Naive thymus-derived CD4-positive, alpha-beta T cell (primary cell): ENCODE measurements at regions not wholly inside any gene's neighbourhood (a gene's known extent, or its start where the extent isn't known, plus 50 kb on each side); places are given as distances from the start of the nearest gene placed in this dataset.
"Not testable (repeated sequence)": the region's sequence is repeated elsewhere in the genome, so short reads cannot be mapped to it uniquely, and the experiment has no call there.

Source experiments
- ATAC-seq: fragments of 150-1000 bp; cut with Tn5 transposase; 2 replicates; pipeline ENCODE4 v1.10.0; 2021; ENCODE audit warnings: mild to moderate bottlenecking, moderate library complexity
- CTCF ChIA-PET: fragments of 350-600 bp; sonication (Branson Sonifier 250); formaldehyde crosslinking; loops from one replicate; lab custom pipeline; 2021; ENCODE audit warnings: antibody characterized with exemption; lab: Charles Lee
- POLR2A ChIA-PET: fragments of 350-600 bp; sonication (Branson Sonifier 250); formaldehyde crosslinking; loops from one replicate; lab custom pipeline; 2021; ENCODE audit warnings: antibody characterized with exemption, inconsistent platforms; lab: Charles Lee
- DNase-seq, 9 donors: peaks; one replicate each; pipeline versions ENCODE4 v3.0.0 to v3.0.0-alpha.2; 2020 to 2022; ENCODE audit warnings: mixed read lengths in 1 of 9
- H3K27ac ChIP-seq: one replicate; pipeline ENCODE4 v1.7.0; 2013; ENCODE audit warnings: mild to moderate bottlenecking, low read depth, low read length, moderate library complexity
- H3K27me3 ChIP-seq, 2 donors: one replicate each; pipeline ENCODE4 v1.7.0; 2013; ENCODE audit warnings: low read length in 2 of 2, mild to moderate bottlenecking in 2 of 2, moderate library complexity in 2 of 2; ENCODE audit not compliant: control insufficient read depth in 2 of 2, insufficient read depth in 2 of 2
- H3K36me3 ChIP-seq, 3 experiments: 1 replicate in 2 of 3; 2 replicates in 1 of 3; pipeline ENCODE4 v1.7.0; 2013; ENCODE audit warnings: low read length in 3 of 3, mild to moderate bottlenecking in 3 of 3, moderate library complexity in 1 of 3; ENCODE audit not compliant: insufficient read depth in 3 of 3, control insufficient read depth in 2 of 3
- H3K4me1 ChIP-seq, 2 donors: one replicate each; pipeline ENCODE4 v1.7.0; 2013; ENCODE audit warnings: low read length in 2 of 2, mild to moderate bottlenecking in 2 of 2, moderate library complexity in 1 of 2; ENCODE audit not compliant: control insufficient read depth in 2 of 2, insufficient read depth in 2 of 2
- H3K4me3 ChIP-seq: 2 replicates; pipeline ENCODE4 v1.7.0; 2013; ENCODE audit warnings: mild to moderate bottlenecking, low read length
- H3K9me3 ChIP-seq, 3 experiments: 1 replicate in 2 of 3; 2 replicates in 1 of 3; pipeline ENCODE4 v1.7.0; 2013; ENCODE audit warnings: low read length in 3 of 3; ENCODE audit not compliant: control insufficient read depth in 2 of 3
- H3K27ac Mint-ChIP-seq, 9 donors: one replicate each; pipeline ENCODE4 v1.8.0; 2020 to 2022; ENCODE audit warnings: mixed read lengths in 9 of 9, mild to moderate bottlenecking in 8 of 9, moderate library complexity in 5 of 9, inconsistent platforms in 2 of 9
- H3K27me3 Mint-ChIP-seq, 5 donors: one replicate each; pipeline ENCODE4 v1.8.0; 2021 to 2022; ENCODE audit warnings: mixed read lengths in 5 of 5, mild to moderate bottlenecking in 1 of 5
- H3K36me3 Mint-ChIP-seq, 5 donors: one replicate each; pipeline ENCODE4 v1.8.0; 2020 to 2022; ENCODE audit warnings: mixed read lengths in 5 of 5, mild to moderate bottlenecking in 3 of 5, inconsistent platforms in 1 of 5
- H3K4me1 Mint-ChIP-seq, 7 donors: one replicate each; pipeline ENCODE4 v1.8.0; 2020 to 2022; ENCODE audit warnings: mixed read lengths in 7 of 7, mild to moderate bottlenecking in 3 of 7, inconsistent platforms in 1 of 7
- H3K4me3 Mint-ChIP-seq, 10 donors: one replicate each; pipeline ENCODE4 v1.8.0; 2020 to 2022; ENCODE audit warnings: mild to moderate bottlenecking in 10 of 10, mixed read lengths in 10 of 10, moderate library complexity in 6 of 10, inconsistent platforms in 2 of 10
- H3K9me3 Mint-ChIP-seq, 11 donors: one replicate each; pipeline ENCODE4 v1.8.0; 2020 to 2022; ENCODE audit warnings: mixed read lengths in 11 of 11, mild to moderate bottlenecking in 4 of 11, inconsistent platforms in 1 of 11, moderate library complexity in 1 of 11
- intact Hi-C, 2 donors: fragments of 100-400 bp; cut with micrococcal nuclease; formaldehyde crosslinking; loops; one replicate each; pipeline ENCODE4 v1.15.1; 2023

DNA sequence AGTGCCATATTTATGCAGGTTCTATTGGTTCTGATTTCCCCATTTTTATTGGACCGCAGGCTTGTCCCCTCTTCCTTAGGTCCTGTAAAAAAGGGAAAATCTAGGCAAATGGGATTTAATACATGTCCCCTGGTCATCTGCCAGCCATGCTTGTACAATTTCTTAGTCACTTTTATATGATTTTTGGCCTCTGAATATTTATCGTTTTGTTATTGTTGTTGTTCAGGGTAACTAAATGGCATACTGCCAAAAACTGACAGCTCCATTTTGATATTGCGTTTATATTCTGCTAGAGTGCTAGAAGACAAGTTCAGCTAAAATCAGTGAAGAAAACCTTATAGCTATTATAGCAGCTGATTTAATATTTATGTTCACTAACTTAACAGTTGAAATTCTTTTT lies 770.2 kb upstream of the FAM174A start:
- H3K27me3 ChIP-seq, result no peaks in the 10 kb centered on the region
- no peak overlapping the region for H3K27ac ChIP-seq
- ATAC-seq (no peak), DNase-seq (no peak)
- Mint-ChIP-seq H3K36me3 (no peaks in the 10 kb centered on the region), H3K9me3 (peaks cover 0 to 15% (median 7%) of the 10 kb centered on the region in 11 donors), H3K4me1 (peaks cover 0 to 2% (median 0%) of the 10 kb centered on the region in 7 donors), H3K27me3 (no peaks in the 10 kb centered on the region), H3K27ac (no peak overlapping the region), H3K4me3 (no peak overlapping the region)
- no peaks in the 10 kb centered on the region for H3K36me3 ChIP-seq
- CTCF ChIA-PET, result no interaction called here
- H3K4me3 ChIP-seq, result no peak overlapping the region
- H3K9me3 ChIP-seq, result no peaks in the 10 kb centered on the region
- intact Hi-C loops, result no loop called here
- H3K4me1 ChIP-seq, result no peaks in the 10 kb centered on the region
- POLR2A ChIA-PET, result interaction anchor here (0.5 kb wide), 1 partner anchor 246 kb away, joined by 3 read pairs; no protein-coding TSS in a partner anchor

- Histone ChIP-seq H3K4me1 (no peaks in the 10 kb centered on the region), H3K27ac (no peak overlapping the region), H3K4me3 (no peak overlapping the region), H3K9me3 (no peaks in the 10 kb centered on the region), H3K27me3 (no peaks in the 10 kb centered on the region), H3K36me3 (no peaks in the 10 kb centered on the region)
- Mint-ChIP-seq H3K36me3 (no peaks in the 10 kb centered on the region), H3K9me3 (peaks cover 0 to 11% (median 6%) of the 10 kb centered on the region in 11 donors), H3K4me3 (no peak overlapping the region), H3K27ac (no peak overlapping the region), H3K4me1 (no peaks in the 10 kb centered on the region), H3K27me3 (no peaks in the 10 kb centered on the region)
- DNase-seq (no peak), ATAC-seq (no peak)
- intact Hi-C loops, result no loop called here
- POLR2A ChIA-PET, result no interaction called here
- CTCF ChIA-PET, result no interaction called here
Measured at GRCh38 chr5:99763021-99763774, 772.0 kb upstream of the FAM174A start.

DNA sequence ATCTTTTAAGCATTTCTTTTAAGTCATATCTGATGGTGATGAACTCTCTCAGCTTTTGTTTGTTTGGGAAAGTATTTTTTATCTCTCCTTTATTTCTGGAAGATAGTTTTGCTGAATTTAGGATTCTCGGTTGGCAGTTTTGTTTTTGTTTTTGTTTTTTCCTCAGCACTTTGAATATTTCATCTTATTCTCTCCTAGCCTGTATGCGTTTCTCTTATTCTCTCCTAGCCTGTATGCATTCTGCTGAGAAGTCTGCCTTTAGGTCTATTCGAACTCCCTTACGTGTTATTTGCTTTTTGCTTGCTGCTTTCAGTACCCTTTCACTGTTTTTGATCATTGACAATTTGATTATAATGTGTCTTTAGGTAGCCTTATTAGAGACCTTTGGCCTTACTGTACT lies 787.8 kb upstream of the FAM174A start:
- no peaks in the 10 kb centered on the region for H3K36me3 ChIP-seq
- Mint-ChIP-seq H3K27me3 (no peaks in the 10 kb centered on the region), H3K4me3 (no peak overlapping the region), H3K4me1 (no peaks in the 10 kb centered on the region), H3K36me3 (peaks cover 0 to 3% (median 0%) of the 10 kb centered on the region in 5 donors), H3K27ac (no peak overlapping the region), H3K9me3 (peaks cover 0 to 23% (median 6%) of the 10 kb centered on the region in 11 donors)
- intact Hi-C loops, result no loop called here
- DNase-seq (no peak), ATAC-seq (no peak)
- POLR2A ChIA-PET, result no interaction called here
- H3K4me3 ChIP-seq, result no peak overlapping the region
- no peaks in the 10 kb centered on the region for H3K4me1 ChIP-seq
- no peak overlapping the region for H3K27ac ChIP-seq
- CTCF ChIA-PET, result no interaction called here
- H3K9me3 ChIP-seq, result no peaks in the 10 kb centered on the region
- H3K27me3 ChIP-seq, result no peaks in the 10 kb centered on the region

DNA sequence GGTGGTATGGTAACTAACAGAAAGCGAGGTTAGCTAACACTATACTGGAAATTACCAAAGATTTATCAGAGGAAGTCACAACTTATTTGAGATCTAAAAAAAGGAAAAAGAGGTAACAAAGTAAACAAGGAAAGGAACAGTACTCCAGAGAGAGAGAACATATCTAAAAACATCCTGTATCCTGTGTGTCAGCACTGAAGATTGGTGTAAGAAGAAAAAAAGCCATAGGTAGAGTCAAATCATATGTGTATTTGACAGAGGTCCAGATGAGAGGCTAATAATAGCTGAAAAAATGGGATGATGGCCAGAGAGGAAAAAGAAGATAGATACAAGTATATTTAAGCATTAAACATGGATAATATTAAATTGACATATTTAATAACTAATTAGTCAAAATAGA lies 802.0 kb upstream of the FAM174A start:
- ATAC-seq, intact Hi-C loops, H3K36me3 Mint-ChIP-seq, H3K9me3 Mint-ChIP-seq, H3K27me3 Mint-ChIP-seq, CTCF ChIA-PET, H3K4me1 ChIP-seq, H3K27me3 ChIP-seq, H3K4me3 Mint-ChIP-seq, H3K4me1 Mint-ChIP-seq, H3K4me3 ChIP-seq, H3K27ac Mint-ChIP-seq, DNase-seq, H3K27ac ChIP-seq, H3K9me3 ChIP-seq, H3K36me3 ChIP-seq, POLR2A ChIA-PET: not testable (repeated sequence)

DNA sequence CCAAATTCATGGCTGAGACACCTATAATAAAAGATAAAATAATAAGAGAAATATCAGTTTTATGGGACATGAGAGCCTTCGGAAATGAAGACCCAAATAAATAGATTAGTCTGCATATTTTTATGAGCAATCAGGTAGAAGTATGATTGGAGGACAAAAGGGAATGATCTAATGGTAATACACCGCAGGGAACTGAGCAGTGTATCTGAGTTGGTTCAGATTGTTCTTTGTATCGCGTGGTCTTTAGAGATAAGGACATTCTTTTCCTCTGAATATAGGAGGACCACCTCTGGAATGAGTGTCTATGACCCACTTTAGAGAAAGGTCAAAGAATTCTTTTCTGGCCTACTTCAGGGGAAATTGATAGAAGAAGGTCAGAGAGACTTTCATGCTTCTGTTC lies 801.8 kb upstream of the CHD1 start:
- H3K27ac Mint-ChIP-seq, CTCF ChIA-PET: not testable (repeated sequence)

GRCh38 chr5:99724732-99725290 lies 796.0 kb upstream of the CHD1 start:
- Mint-ChIP-seq H3K36me3 (no peaks in the 10 kb centered on the region), H3K4me1 (no peaks in the 10 kb centered on the region), H3K27ac (no peak overlapping the region), H3K9me3 (peaks cover 0 to 5% (median 0%) of the 10 kb centered on the region in 11 donors), H3K4me3 (no peak overlapping the region), H3K27me3 (no peaks in the 10 kb centered on the region)
- ChIA-PET POLR2A (no interaction called here), CTCF (no interaction called here)
- no peaks in the 10 kb centered on the region for H3K36me3 ChIP-seq
- ATAC-seq, result no peak
- H3K4me3 ChIP-seq, result no peak overlapping the region
- intact Hi-C loops, result no loop called here
- H3K27me3 ChIP-seq, result no peaks in the 10 kb centered on the region
- DNase-seq, result no peak
- H3K27ac ChIP-seq, result no peak overlapping the region
- H3K4me1 ChIP-seq, result no peaks in the 10 kb centered on the region
- H3K9me3 ChIP-seq, result no peaks in the 10 kb centered on the region

More for the DNA sequence above, 801.8 kb upstream of the CHD1 start:
- H3K9me3 Mint-ChIP-seq, H3K4me3 Mint-ChIP-seq, H3K36me3 Mint-ChIP-seq, POLR2A ChIA-PET, H3K36me3 ChIP-seq, H3K27me3 ChIP-seq, ATAC-seq, intact Hi-C loops, H3K27me3 Mint-ChIP-seq, H3K4me1 Mint-ChIP-seq, H3K4me3 ChIP-seq, DNase-seq, H3K9me3 ChIP-seq, H3K4me1 ChIP-seq, H3K27ac ChIP-seq: not testable (repeated sequence)

- no peak overlapping the region for H3K4me3 ChIP-seq
- H3K9me3 ChIP-seq, result no peaks in the 10 kb centered on the region
- ChIA-PET POLR2A (no interaction called here), CTCF (no interaction called here)
- no peaks in the 10 kb centered on the region for H3K27me3 ChIP-seq
- no peaks in the 10 kb centered on the region for H3K36me3 Mint-ChIP-seq
- H3K36me3 ChIP-seq, result no peaks in the 10 kb centered on the region
- ATAC-seq, result no peak
- H3K27ac ChIP-seq, result no peak overlapping the region
- no peaks in the 10 kb centered on the region for H3K4me1 Mint-ChIP-seq
- H3K27me3 Mint-ChIP-seq, result no peaks in the 10 kb centered on the region
- intact Hi-C loops, result no loop called here
- no peak for DNase-seq
- H3K4me3 Mint-ChIP-seq, result no peak overlapping the region
- peaks cover 0 to 5% (median 0%) of the 10 kb centered on the region in 11 donors for H3K9me3 Mint-ChIP-seq
- no peak overlapping the region for H3K27ac Mint-ChIP-seq
- no peaks in the 10 kb centered on the region for H3K4me1 ChIP-seq
Measured at GRCh38 chr5:99721506-99721905, 792.7 kb upstream of the CHD1 start.
